ENCODE measurements at regions not wholly inside any gene's neighbourhood (a gene's known extent, or its start where the extent isn't known, plus 50 kb on each side); places are given as distances from the start of the nearest gene placed in this dataset.

- Histone ChIP-seq H3K9me3 (no peaks in the 10 kb centered on the region), H3K36me3 (no peaks in the 10 kb centered on the region), H3K4me1 (no peaks in the 10 kb centered on the region), H3K27me3 (no peaks in the 10 kb centered on the region), H3K4me3 (no peak overlapping the region), H3K27ac (no peak overlapping the region)
- no peak for TF ChIP-seq POLR2A (IDR thresholded peaks at IDR 0.05)
- TF ChIP-seq CTCF (IDR thresholded peaks at IDR 0.05), result no peak
- no peak for TF ChIP-seq POLR2AphosphoS5 (IDR thresholded peaks at IDR 0.05)
- TF ChIP-seq EP300 (IDR thresholded peaks at IDR 0.05), result no peak
- 82 to 88% methylated on average over 3 to 5 of the region's 5 CpGs for WGBS, 2 donors (ENCODE audit: low coverage in 1 of 2)
- no peak for ATAC-seq
Measured at GRCh38 chr16:79788949-79789348, 188.4 kb upstream of the MAF start.

- Histone ChIP-seq H3K27ac (no peak overlapping the region), H3K27me3 (no peaks in the 10 kb centered on the region), H3K36me3 (no peaks in the 10 kb centered on the region), H3K4me3 (no peak overlapping the region), H3K9me3 (no peaks in the 10 kb centered on the region), H3K4me1 (no peaks in the 10 kb centered on the region)
- WGBS, 2 donors (ENCODE audit: low coverage in 1 of 2), result 95 to 97% methylated on average over 3 of the region's 3 CpGs
- no peak for TF ChIP-seq POLR2A (IDR thresholded peaks at IDR 0.05)
- TF ChIP-seq CTCF (IDR thresholded peaks at IDR 0.05), result no peak
- no peak for TF ChIP-seq EP300 (IDR thresholded peaks at IDR 0.05)
- TF ChIP-seq POLR2AphosphoS5 (IDR thresholded peaks at IDR 0.05), result no peak
- ATAC-seq, result no peak
Measured at GRCh38 chr16:79786389-79786788, 185.9 kb upstream of the MAF start.

GRCh38 chr16:79784007-79784406 lies 183.5 kb upstream of the MAF start:
- Histone ChIP-seq H3K4me3 (no peak overlapping the region), H3K9me3 (no peaks in the 10 kb centered on the region), H3K4me1 (no peaks in the 10 kb centered on the region), H3K27ac (no peak overlapping the region), H3K27me3 (no peaks in the 10 kb centered on the region), H3K36me3 (no peaks in the 10 kb centered on the region)
- WGBS, 2 donors (ENCODE audit: low coverage in 1 of 2), result 77 to 85% methylated on average over 5 of the region's 5 CpGs
- no peak for TF ChIP-seq POLR2AphosphoS5 (IDR thresholded peaks at IDR 0.05)
- no peak for TF ChIP-seq CTCF (IDR thresholded peaks at IDR 0.05)
- TF ChIP-seq EP300 (IDR thresholded peaks at IDR 0.05), result no peak
- TF ChIP-seq POLR2A (IDR thresholded peaks at IDR 0.05), result no peak
- no peak for ATAC-seq

- Histone ChIP-seq H3K27ac (no peak overlapping the region), H3K4me3 (no peak overlapping the region), H3K9me3 (no peaks in the 10 kb centered on the region), H3K27me3 (no peaks in the 10 kb centered on the region), H3K36me3 (no peaks in the 10 kb centered on the region), H3K4me1 (no peaks in the 10 kb centered on the region)
- TF ChIP-seq POLR2A (IDR thresholded peaks at IDR 0.05) (no peak), EP300 (IDR thresholded peaks at IDR 0.05) (no peak), POLR2AphosphoS5 (IDR thresholded peaks at IDR 0.05) (no peak), CTCF (IDR thresholded peaks at IDR 0.05) (no peak)
- ATAC-seq, result no peak
Measured at GRCh38 chr16:79777679-79778078, 177.1 kb upstream of the MAF start.

- no peaks in the 10 kb centered on the region for H3K27me3 ChIP-seq
- no peak overlapping the region for H3K4me3 ChIP-seq
- no peak overlapping the region for H3K27ac ChIP-seq
- ATAC-seq, result peak; percentile 89
- H3K4me1 ChIP-seq, result no peaks in the 10 kb centered on the region
- no peaks in the 10 kb centered on the region for H3K36me3 ChIP-seq
- TF ChIP-seq POLR2AphosphoS5 (IDR thresholded peaks at IDR 0.05) (peak; percentile 47), CTCF (IDR thresholded peaks at IDR 0.05) (peak in 2 of 4 experiments; percentile 30 to 34), POLR2A (IDR thresholded peaks at IDR 0.05) (no peak)
- no peaks in the 10 kb centered on the region for H3K9me3 ChIP-seq
- 54 to 55% methylated on average over 4 of the region's 4 CpGs for WGBS, 2 donors (ENCODE audit: low coverage in 1 of 2)
Measured at GRCh38 chr16:79776243-79776847, 175.8 kb upstream of the MAF start.
